ENCODE measurements at regions not wholly inside any gene's neighbourhood (a gene's known extent, or its start where the extent isn't known, plus 50 kb on each side); places are given as distances from the start of the nearest gene placed in this dataset.

DNA sequence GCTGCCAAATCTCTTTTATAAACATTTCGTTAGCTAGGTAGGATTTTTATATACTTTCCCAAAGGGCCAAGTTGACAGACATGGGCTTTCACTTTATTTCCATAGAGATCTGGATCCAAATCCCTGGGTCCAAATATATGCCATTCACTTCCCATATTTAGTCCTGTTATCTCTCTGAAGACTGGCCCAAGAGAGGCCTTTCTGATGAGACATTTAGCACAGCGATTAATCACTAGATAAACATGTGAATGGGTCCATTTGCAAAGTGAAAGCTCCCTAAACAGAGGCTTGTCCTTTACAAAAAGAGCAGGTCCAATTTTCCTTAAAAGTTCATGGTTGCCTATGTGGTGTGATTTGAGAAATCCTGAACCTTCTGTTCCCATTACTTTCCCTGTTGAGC is 132.6 kb downstream of the TRMT11 start:
- no peaks in the 10 kb centered on the region for H3K79me1 ChIP-seq (ENCODE audit: low read depth, low read length)
- H2BK12ac ChIP-seq (ENCODE audit: low read depth, low read length), result no peak overlapping the region
- ChIA-PET CTCF (ENCODE audit: partially characterized antibody) (interaction anchor here (0.6 to 0.7 kb wide), 2 partner anchors 12 to 814 kb away, joined by 3 read pairs; no protein-coding TSS in a partner anchor), POLR2A (ENCODE audit: partially characterized antibody) (no interaction called here)
- H2BK120ac ChIP-seq (replicated peaks; ENCODE audit: low read depth, low read length), result no peak overlapping the region
- FAIRE-seq, result no peak
- no peak overlapping the region for H4K8ac ChIP-seq (ENCODE audit: extremely low read depth, insufficient read depth, low read length)
- H4K5ac ChIP-seq (ENCODE audit: insufficient read length, low read depth, low read length), result no peak overlapping the region
- H3K27me3 ChIP-seq (replicated peaks in 1 of 4; ENCODE audit: control insufficient read depth in 3 of 4, extremely low read depth in 1 of 4, insufficient read depth in 3 of 4, low read length in 3 of 4), result no peaks in the 10 kb centered on the region
- no peak overlapping the region for H3K4ac ChIP-seq (replicated peaks; ENCODE audit: insufficient read length, low read depth, low read length)
- H3K27ac ChIP-seq (ENCODE audit: low read depth, low read length), result no peak overlapping the region
- no peaks in the 10 kb centered on the region; a peak in 1 of 8 replicates for H3K36me3 ChIP-seq (ENCODE audit: control insufficient read depth in 2 of 4, insufficient read depth in 4 of 4, low read length in 3 of 4)
- H3K23ac ChIP-seq (ENCODE audit: insufficient read length), result no peak overlapping the region
- H3K18ac ChIP-seq (ENCODE audit: extremely low read depth, low read length), result no peak overlapping the region
- DNase-seq (ENCODE audit: low read depth in 1 of 2, low spot score in 2 of 2), result no peak
- WGBS, 2 experiments (ENCODE audit: extremely low coverage in 1 of 2, insufficient coverage in 1 of 2, insufficient read length in 1 of 2, insufficient replicate concordance in 2 of 2, low coverage in 1 of 2, low lambda C conversion rate in 2 of 2, missing lambda C conversion rate in 1 of 2), result 73% methylated on average over 2 of the region's 2 CpGs; no CpG with 5 or more reads in 1 of the 2 experiments
- no peaks in the 10 kb centered on the region for H3K4me1 ChIP-seq (replicated peaks in 1 of 4; ENCODE audit: control insufficient read depth in 3 of 4, insufficient read depth in 4 of 4, low read length in 3 of 4)
- H3K4me3 ChIP-seq (ENCODE audit: extremely low read depth in 1 of 4, insufficient read depth in 2 of 4, low read depth in 3 of 4, low read length in 4 of 4), result no peak overlapping the region
- H2AK5ac ChIP-seq (ENCODE audit: low read depth, low read length), result no peak overlapping the region
- no peak overlapping the region for H2BK15ac ChIP-seq (ENCODE audit: low read length)
- H3K9ac ChIP-seq (replicated peaks in 1 of 4; ENCODE audit: extremely low read depth in 1 of 4, low read depth in 3 of 4, low read length in 3 of 4), result no peak overlapping the region
- no peaks in the 10 kb centered on the region for H3K9me3 ChIP-seq (ENCODE audit: insufficient read depth in 2 of 2, low read depth in 1 of 2, low read length in 1 of 2)
- H3K56ac ChIP-seq (replicated peaks; ENCODE audit: insufficient read length, low read depth, low read length), result no peak overlapping the region
- H4K91ac ChIP-seq (replicated peaks; ENCODE audit: insufficient read length, low read length), result no peak overlapping the region
- H3K79me2 ChIP-seq (ENCODE audit: control insufficient read depth in 1 of 2, insufficient read depth in 2 of 2, low read length in 2 of 2), result no peaks in the 10 kb centered on the region
- no peak overlapping the region for H3K4me2 ChIP-seq (ENCODE audit: insufficient read depth in 1 of 2, low read depth in 2 of 2, low read length in 2 of 2)
- no peaks in the 10 kb centered on the region for H3K23me2 ChIP-seq (ENCODE audit: low read depth, low read length)
- no peak overlapping the region for H3K14ac ChIP-seq (ENCODE audit: insufficient read length)
- no peak overlapping the region for H2AFZ ChIP-seq (ENCODE audit: low read length)
- no peaks in the 10 kb centered on the region for H4K20me1 ChIP-seq (replicated peaks in 1 of 2; ENCODE audit: control insufficient read depth in 1 of 2, insufficient read depth in 2 of 2, low read length in 2 of 2)
- H2BK20ac ChIP-seq (ENCODE audit: low read length), result no peak overlapping the region
- no peak overlapping the region for H2BK5ac ChIP-seq (ENCODE audit: low read depth, low read length)
- TF ChIP-seq SP1 (IDR thresholded peaks at IDR 0.05; ENCODE audit: low read depth, low read length) (no peak), JUND (IDR thresholded peaks at IDR 0.05; ENCODE audit: low read length) (no peak)
- TF ChIP-seq, protein P1, sequence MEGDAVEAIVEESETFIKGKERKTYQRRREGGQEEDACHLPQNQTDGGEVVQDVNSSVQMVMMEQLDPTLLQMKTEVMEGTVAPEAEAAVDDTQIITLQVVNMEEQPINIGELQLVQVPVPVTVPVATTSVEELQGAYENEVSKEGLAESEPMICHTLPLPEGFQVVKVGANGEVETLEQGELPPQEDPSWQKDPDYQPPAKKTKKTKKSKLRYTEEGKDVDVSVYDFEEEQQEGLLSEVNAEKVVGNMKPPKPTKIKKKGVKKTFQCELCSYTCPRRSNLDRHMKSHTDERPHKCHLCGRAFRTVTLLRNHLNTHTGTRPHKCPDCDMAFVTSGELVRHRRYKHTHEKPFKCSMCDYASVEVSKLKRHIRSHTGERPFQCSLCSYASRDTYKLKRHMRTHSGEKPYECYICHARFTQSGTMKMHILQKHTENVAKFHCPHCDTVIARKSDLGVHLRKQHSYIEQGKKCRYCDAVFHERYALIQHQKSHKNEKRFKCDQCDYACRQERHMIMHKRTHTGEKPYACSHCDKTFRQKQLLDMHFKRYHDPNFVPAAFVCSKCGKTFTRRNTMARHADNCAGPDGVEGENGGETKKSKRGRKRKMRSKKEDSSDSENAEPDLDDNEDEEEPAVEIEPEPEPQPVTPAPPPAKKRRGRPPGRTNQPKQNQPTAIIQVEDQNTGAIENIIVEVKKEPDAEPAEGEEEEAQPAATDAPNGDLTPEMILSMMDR (IDR thresholded peaks at IDR 0.05; ENCODE audit: control extremely low read depth in 1 of 3, insufficient read depth in 1 of 3, low read depth in 1 of 3, low read length in 3 of 3), result no peak

Measured in H1 (cell line).